ENCODE measurements at regions not wholly inside any gene's neighbourhood (a gene's known extent, or its start where the extent isn't known, plus 50 kb on each side); places are given as distances from the start of the nearest gene placed in this dataset.

DNA sequence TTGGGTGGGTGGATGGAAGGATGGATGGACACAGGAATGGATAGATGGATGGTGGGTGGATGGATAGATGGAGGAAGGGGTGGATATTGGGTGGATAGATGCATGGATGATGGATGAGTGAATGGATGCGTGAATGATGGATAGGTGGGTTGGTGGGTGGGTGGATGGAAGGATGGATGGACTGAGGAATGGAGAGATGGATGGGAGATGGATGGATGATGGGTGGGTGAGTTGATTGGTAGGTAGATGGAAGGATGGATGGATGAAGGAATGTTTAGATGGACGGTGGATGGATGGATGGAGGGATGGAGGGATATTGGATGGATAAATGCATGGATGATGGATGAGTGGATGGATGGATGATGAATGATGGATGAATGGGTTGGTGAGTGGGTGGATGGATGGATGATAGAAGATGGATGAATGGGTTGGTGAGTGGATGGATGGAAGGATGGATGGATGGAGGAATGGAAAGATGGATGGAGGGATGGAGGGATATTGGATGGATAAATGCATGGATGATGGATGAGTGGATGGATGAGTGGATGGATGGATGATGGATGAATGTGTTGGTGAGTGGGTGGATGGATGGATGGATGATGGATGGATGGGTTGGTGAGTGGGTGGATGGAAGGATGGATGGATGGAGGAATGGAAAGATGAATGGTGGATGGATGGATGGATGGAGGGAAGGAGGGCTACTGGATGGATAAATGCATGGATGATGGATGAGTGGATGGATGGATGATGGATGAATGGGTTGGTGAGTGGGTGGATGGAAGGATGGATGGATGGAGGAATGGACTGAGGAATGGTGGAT, 50.4 kb upstream of the GRPEL1 start:
- intact Hi-C loops (cut with DNase I; ENCODE audit: low total_unique reads): no loop called here
- Histone ChIP-seq H3K9me3 (no peaks in the 10 kb centered on the region), H3K27ac (no peak overlapping the region), H3K36me3 (no peaks in the 10 kb centered on the region), H3K27me3 (no peaks in the 10 kb centered on the region), H3K4me1 (no peaks in the 10 kb centered on the region), H3K4me3 (no peak overlapping the region)
- no peak for TF ChIP-seq CTCF (IDR thresholded peaks at IDR 0.05)
- no peak for TF ChIP-seq POLR2A (IDR thresholded peaks at IDR 0.05)
- TF ChIP-seq POLR2AphosphoS5 (IDR thresholded peaks at IDR 0.05): no peak
- no peak for DNase-seq (ENCODE audit: low spot score in 2 of 2)
